HS-27A (cell line): ENCODE measurements at regions not wholly inside any gene's neighbourhood (a gene's known extent, or its start where the extent isn't known, plus 50 kb on each side); places are given as distances from the start of the nearest gene placed in this dataset.

Experiments used
- DNase-seq: peaks from one replicate; pipeline ENCODE4 v3.0.0-alpha.2; 2012; ENCODE audit warnings: low read depth, missing footprints

GRCh38 chr6:26216359-26216885, 129.2 kb downstream of the HFE start:
- no peak for DNase-seq

DNA sequence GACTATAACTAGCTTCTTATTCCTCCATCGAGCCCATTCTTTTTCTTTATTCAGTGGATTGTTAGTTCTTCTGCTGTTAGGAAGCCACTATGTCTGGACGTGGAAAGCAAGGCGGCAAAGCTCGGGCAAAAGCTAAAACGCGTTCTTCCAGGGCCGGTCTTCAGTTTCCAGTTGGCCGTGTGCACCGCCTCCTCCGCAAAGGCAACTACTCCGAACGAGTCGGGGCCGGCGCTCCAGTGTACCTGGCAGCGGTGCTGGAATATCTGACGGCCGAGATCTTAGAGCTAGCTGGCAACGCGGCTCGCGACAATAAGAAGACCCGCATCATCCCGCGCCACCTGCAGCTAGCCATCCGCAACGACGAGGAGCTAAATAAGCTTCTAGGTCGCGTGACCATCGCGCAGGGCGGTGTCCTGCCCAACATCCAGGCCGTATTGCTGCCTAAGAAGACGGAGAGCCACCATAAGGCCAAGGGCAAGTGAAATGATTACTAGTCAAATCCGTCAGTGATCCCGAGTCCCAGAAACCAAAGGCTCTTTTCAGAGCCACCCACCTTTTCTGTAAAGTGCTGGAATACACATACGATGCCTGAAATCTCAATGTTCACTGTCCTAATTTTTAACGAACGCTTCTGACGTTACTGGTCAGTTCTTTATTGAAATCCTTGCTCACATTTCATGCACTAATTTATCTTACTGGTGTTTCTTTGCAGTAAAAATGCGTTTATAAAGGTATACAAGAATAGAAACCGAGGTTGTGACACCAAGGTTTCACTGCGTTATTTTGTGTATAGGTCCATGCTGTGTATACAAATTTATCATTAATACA, 129.9 kb downstream of the HFE start:
- DNase-seq: no peak

GRCh38 chr6:26217714-26218075, 130.5 kb downstream of the HFE start:
- no peak for DNase-seq

DNA sequence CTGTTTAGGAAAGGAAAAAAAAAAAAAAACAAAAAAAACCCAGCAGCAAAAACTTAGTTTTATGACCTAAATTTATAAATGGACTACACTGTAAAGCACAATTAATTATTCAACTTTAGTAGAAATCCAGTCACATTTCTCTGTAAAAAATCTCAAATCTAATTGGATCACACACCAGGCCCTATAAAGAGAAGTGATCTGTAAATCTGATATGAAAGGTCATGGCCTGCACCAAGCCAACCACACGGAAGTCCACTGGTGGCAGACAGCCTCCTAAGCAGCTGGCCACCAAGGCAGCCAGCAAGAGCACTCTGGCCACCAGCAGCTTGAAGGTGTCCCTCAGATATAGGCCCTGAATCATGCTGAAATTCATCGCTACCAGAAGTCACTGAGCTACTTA, 131.6 kb downstream of the HFE start:
- no peak for DNase-seq

GRCh38 chr6:26220145-26220970, 133.1 kb downstream of the HFE start:
- DNase-seq: no peak

GRCh38 chr6:26221186-26221585, 134.0 kb downstream of the HFE start:
- no peak for DNase-seq

GRCh38 chr6:26222571-26222970, 135.3 kb downstream of the HFE start:
- no peak for DNase-seq

DNA sequence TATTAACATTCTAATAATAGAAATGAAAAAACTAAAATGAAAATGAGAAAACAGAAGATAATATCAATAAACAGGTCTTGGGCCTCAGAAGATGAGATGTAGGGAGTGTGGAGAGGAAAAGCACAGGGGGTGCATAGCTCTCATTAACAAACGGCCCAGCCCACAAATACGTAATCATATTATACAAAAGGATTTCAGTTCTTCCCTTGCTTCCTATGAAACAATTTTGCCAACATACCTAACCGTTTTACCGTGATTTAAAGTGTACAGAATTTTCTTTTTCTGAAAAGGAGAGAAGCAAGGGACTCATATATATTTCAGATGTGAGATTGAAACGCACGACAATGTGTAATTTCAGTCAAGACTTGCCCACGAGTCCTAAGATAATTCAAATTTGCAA, 136.0 kb downstream of the HFE start:
- DNase-seq: no peak

DNA sequence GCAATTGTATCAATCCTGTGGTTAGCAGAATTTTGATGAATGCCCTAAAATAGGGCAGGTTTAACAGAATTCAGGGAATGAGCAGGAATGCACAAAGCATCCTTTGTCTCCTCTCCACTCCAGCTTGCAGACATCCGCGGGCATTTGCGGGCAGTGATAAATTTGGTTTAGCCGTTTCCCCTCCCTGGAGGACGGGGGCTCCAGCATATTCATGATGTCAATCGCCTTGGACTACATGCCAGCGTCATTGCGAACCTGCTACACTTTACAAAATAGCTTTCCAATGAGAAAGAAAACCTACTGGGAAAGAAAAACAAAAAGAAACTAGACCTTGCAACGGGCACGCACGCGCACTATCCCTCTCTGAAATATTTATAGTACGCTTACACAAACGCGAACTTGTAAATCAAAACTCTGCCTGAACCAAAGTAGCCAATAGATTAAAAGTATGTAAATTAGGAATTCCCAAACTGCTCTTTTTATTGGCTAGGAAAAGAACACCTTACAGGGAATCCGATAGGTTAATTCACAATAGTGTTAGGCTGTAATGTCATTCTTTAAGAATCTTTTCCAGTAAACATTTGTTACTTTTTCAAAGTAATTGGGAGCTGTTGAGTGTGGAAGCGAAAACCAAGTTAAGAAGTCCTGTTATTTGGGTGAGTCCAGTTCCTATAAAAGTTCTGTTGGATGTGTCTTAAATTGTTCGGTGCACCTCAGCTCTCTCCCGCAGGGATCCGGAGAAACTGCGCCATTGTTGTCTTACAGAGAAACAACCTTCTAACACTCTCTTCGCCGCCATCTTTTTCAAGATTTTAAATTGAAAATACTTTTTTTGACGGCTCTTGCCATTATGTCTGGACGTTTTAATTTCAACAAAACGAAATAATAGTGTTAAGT, 136.7 kb downstream of the HFE start:
- DNase-seq: peak; percentile 74

DNA sequence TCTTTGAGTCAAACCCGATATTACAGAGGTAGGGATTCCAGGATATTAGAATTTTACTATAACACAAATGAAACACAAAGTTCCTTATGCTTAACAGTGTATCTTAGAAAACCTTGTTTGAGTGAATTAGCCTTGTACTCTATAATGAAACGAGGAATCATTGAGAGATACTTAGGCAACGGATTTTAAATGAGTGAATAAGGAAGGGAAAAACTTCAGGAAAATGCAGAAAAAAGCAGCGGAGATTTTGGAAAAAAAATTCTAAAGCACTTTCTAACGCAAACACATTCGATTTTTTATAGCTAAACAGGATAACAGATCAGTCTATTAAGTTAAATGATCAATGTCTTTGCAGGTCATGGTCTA, 137.3 kb downstream of the HFE start:
- DNase-seq: no peak

- no peak for DNase-seq
Observed at GRCh38 chr6:26224940-26225847, 138.0 kb downstream of the HFE start.

DNA sequence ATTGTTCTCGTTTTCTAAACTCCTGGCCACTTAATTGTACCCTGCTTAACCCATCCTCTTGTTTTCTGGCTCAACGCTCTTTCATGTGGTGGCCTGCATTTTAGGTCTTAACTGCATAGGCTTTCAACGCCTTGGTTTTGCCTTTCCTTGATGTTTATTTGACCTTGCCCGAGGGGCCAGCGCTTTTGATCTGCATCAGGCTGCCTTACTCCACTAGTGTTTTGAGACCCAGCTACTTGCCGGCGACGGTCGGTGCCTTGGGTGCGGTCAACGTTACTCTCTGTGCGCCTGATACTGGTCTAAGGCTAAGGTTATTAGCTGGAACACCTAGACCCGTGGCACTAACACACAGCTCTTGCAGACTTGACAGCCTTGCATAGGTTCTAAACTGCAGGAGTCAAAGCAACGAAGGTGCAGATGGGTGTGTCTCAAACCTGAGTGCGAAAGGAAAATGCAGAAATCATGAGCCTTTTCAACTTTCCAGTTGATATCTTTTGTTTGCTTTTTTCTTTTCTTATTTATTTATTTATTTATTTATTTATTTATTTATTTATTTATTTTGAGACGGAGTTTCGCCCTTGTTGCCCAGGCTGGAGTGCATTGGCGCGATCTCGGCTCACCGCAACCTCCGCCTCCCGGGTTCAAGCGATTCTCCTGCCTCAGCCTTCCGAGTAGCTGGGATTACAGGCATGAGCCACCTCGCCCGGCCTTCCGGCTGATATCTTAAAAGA, 138.8 kb downstream of the HFE start:
- no peak for DNase-seq

DNA sequence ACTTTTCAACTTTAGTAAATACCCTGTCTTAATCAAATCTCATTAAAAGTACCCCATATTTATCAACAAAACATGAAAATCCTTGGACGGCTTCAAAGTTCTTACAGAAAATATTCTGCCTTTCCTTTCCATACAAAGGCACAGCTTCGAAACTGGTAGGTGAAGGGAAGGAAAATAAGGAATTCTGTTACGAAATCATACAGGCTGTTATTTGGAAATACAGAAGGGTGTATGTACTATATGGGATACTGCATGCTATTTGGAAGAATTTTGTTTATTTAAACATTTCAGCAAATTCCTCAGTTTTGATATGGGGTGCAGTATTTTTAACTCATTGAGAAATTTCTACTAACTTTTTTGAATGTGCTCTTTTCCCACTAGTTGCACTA, 138.4 kb upstream of the BTN3A2 start:
- DNase-seq: no peak

- DNase-seq: no peak
Observed at GRCh38 chr6:26230351-26230750, 134.6 kb upstream of the BTN3A2 start.

DNA sequence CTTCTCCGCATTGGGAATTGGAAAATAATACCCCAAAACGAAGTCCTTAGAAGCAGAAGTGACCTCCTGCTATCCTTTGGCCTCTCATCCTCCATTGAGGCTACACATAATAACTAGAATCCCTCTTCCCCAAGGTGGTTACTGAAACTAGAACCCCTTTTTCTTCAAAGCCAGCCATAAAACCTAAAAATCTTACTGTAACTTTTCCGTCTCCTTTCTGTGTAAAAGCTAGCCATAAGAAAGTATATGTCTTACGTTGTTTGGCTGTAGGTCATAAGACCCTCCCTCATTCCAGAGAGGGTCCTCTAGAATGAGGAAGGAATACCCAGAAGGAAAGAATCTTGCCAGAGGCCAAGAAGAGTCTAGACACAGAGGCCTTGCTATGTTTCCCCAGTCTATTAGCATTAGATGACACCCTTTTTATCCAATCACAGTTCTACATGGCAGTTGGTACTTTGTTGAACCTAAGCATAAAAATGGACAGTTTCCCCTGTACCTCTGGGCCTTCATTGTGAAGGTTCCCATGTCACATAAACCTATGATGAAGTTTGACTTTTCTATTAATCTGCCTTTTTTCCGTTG, 133.9 kb upstream of the BTN3A2 start:
- DNase-seq: no peak

DNA sequence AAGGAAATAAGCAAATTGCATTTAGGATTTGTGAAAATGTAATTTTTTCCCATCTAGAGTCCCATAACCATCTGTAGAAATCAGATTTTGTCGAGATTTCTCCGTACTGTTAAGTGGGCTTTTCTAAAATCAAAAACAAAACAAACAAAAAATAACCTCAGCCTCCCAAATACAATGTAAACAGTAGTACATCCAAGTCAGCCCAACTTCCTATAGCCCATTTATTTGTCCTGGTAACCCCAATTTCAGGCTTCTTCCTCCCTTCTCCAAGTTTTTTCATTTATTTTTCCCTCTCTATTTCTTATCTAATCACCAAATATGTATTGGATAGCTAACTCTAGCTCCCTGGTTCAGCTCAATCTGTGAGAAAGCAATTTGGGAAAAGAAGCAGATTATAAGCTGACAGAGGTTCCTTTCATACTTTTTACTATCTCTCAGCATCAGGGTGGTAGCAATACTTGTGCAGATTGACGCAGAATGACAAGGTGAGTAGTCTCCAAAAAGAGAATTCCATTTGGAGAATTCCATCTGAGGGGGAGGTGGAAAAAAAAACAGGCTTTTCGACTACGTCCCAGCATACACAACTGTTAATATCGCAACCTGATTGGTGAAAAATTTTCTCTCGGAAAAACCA, 132.6 kb upstream of the BTN3A2 start:
- DNase-seq: no peak

DNA sequence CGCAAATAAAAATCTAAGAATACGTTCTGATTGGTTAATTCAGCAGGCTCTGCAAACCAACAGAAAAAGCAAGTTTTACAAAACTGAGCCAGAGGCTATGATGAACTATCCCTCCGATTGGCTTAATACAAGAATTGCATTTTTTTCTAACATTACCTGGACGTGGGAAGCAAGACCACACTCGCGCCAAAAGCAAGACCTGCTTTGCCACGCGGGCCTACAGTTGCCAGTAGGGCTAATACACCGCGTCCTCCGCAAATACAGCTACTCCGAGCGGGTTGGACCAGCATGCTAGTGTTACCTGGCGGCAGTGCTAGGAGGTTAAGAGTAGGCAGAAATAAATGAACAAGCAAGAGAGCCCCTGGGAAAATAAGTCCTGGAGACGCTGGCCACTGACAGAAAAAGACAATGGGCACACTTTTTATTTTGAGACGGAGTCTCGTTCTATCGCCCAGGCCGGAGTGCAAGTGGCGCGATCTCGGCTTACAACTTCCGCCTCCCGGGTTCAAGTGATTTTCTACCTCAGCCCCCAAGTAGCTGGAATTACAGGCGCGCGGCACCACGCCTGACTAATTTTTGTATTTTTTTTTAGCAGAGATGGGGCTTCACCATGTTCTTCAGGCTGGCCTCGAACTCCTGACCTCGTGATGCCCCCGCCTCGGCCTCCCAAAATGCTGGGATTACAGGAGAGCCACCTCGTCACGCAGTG, 131.9 kb upstream of the BTN3A2 start:
- no peak for DNase-seq

DNA sequence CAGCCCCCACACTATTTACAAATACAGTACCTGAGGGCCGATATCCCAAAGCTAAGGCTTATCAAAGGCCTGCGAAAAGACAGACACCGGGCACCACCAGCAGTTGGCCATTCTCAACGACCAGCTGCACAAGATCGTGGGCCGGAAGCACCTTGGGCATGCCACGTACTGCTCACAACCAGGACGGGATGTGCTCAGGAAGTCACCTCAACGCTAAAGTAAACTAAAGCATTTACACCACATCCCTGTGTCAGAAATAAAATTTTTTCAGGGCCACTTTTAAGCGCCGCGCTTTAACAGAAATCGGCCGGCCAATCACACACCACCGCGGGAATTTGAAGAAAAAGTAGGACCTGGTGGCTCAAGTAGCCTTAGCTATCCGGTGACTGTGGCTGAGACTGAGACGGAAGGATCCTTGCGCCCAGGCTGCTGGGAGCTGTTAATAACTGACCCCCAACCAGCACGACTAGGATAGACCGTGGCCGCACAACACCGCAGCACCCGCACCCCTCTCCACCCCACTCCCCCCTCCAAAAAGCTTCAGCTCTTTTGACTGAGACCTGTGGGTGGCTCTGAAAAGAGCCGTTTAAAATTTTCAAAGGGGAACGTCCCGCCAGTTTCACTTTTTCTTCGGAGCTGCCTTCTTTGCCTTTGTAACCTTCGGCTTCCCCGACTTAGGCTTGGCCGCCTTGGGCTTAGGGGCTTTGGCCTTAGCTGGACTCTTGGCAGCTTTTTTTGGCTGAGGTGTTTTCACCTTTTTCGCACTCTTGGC, 131.2 kb upstream of the BTN3A2 start:
- DNase-seq: no peak
